Suprapubic skin (tissue), 4 donors: ENCODE measurements at regions not wholly inside any gene's neighbourhood (a gene's known extent, or its start where the extent isn't known, plus 50 kb on each side); places are given as distances from the start of the nearest gene placed in this dataset.
"Not testable (repeated sequence)": the region's sequence is repeated elsewhere in the genome, so short reads cannot be mapped to it uniquely, and the experiment has no call there.

Experiments used
- DNase-seq, 2 donors: peaks; one replicate each; pipeline ENCODE4 v3.0.0-alpha.2; 2019; ENCODE audit warnings: low spot score in 2 of 2
- H3K27ac ChIP-seq: fragments of 200-600 bp; sonication (generic); one replicate; pipeline ENCODE4 v1.5.1; 2019
- H3K27me3 ChIP-seq: fragments of 200-600 bp; sonication (generic); one replicate; pipeline ENCODE4 v1.5.1; 2019
- H3K36me3 ChIP-seq: fragments of 200-600 bp; sonication (generic); one replicate; pipeline ENCODE4 v1.5.1; 2019
- H3K4me1 ChIP-seq: fragments of 200-600 bp; sonication (generic); one replicate; pipeline ENCODE4 v1.5.1; 2019
- H3K4me3 ChIP-seq: fragments of 200-600 bp; sonication (generic); one replicate; pipeline ENCODE4 v1.5.1; 2019; ENCODE audit warnings: mild to moderate bottlenecking
- H3K9me3 ChIP-seq: fragments of 200-600 bp; sonication (generic); one replicate; pipeline ENCODE4 v1.5.1; 2019
- CTCF ChIP-seq, 2 donors: fragments of 200-600 bp in 1 of 2; fragments of 450-650 bp in 1 of 2; sonication (generic) in 1 of 2; IDR thresholded peaks; one replicate each; pipeline ENCODE4 v1.5.1; 2016 to 2019; ENCODE audit warnings: antibody characterized with exemption in 2 of 2, mild to moderate bottlenecking in 1 of 2, moderate library complexity in 1 of 2
- EP300 ChIP-seq: sonication (generic); formaldehyde crosslinking; IDR thresholded peaks from one replicate; pipeline ENCODE4 v1.6.1; 2017; ENCODE audit warnings: antibody characterized with exemption
- POLR2A ChIP-seq, 2 donors: fragments of 450-650 bp; IDR thresholded peaks; one replicate each; pipeline ENCODE4 v1.6.1; 2017; ENCODE audit warnings: antibody characterized with exemption in 2 of 2, mild to moderate bottlenecking in 2 of 2, moderate library complexity in 2 of 2
- POLR2AphosphoS5 ChIP-seq, 3 donors: sonication (generic); formaldehyde crosslinking; IDR thresholded peaks; one replicate each; pipeline ENCODE4 v1.6.1; 2017; ENCODE audit warnings: antibody characterized with exemption in 3 of 3
- WGBS: methylation state at CpG from one replicate; pipeline ENCODE4 v1.1.5; 2018; 5-methylcytosine and 5-hydroxymethylcytosine counted together

- H3K36me3 ChIP-seq, result no peaks in the 10 kb centered on the region
- no peak overlapping the region for H3K4me3 ChIP-seq
- no peak overlapping the region for H3K27ac ChIP-seq
- WGBS, result 58% methylated on average over 3 of the region's 3 CpGs
- H3K9me3 ChIP-seq, result no peaks in the 10 kb centered on the region
- no peaks in the 10 kb centered on the region for H3K4me1 ChIP-seq
- TF ChIP-seq POLR2AphosphoS5 (IDR thresholded peaks at IDR 0.05), result no peak
- no peak for TF ChIP-seq CTCF (IDR thresholded peaks at IDR 0.05)
- TF ChIP-seq POLR2A (IDR thresholded peaks at IDR 0.05), result no peak
- no peak for TF ChIP-seq EP300
- no peak for DNase-seq
- peaks cover 2% of the 10 kb centered on the region for H3K27me3 ChIP-seq
Observed at GRCh38 chr7:104264285-104264684, 56.5 kb upstream of the ORC5 start.

- TF ChIP-seq POLR2A (IDR thresholded peaks at IDR 0.05) (no peak), CTCF (IDR thresholded peaks at IDR 0.05) (peak in 1 of 2 donors; percentile 19), EP300 (no peak), POLR2AphosphoS5 (IDR thresholded peaks at IDR 0.05) (no peak)
- Histone ChIP-seq H3K27me3 (peaks cover 5% of the 10 kb centered on the region), H3K27ac (no peak overlapping the region), H3K4me3 (no peak overlapping the region), H3K9me3 (no peaks in the 10 kb centered on the region), H3K4me1 (no peaks in the 10 kb centered on the region), H3K36me3 (no peaks in the 10 kb centered on the region)
- WGBS, result 55% methylated on average over 3 of the region's 3 CpGs
- DNase-seq, result no peak
Observed at GRCh38 chr7:104267701-104268368, 60.0 kb upstream of the ORC5 start.

GRCh38 chr7:104271948-104272347 lies 56.5 kb upstream of the LHFPL3 start:
- TF ChIP-seq EP300 (no peak), POLR2AphosphoS5 (IDR thresholded peaks at IDR 0.05) (no peak), POLR2A (IDR thresholded peaks at IDR 0.05) (no peak)
- H3K4me1 ChIP-seq, result no peaks in the 10 kb centered on the region
- H3K36me3 ChIP-seq, result no peaks in the 10 kb centered on the region
- H3K27ac ChIP-seq, result no peak overlapping the region
- H3K4me3 ChIP-seq, result no peak overlapping the region
- 66% methylated on average over 2 of the region's 2 CpGs for WGBS
- DNase-seq, result no peak
- H3K27me3 ChIP-seq, result peaks cover 5% of the 10 kb centered on the region
- H3K9me3 ChIP-seq, result no peaks in the 10 kb centered on the region

GRCh38 chr7:104272767-104273384 lies 55.5 kb upstream of the LHFPL3 start:
- TF ChIP-seq POLR2A (IDR thresholded peaks at IDR 0.05) (no peak), CTCF (IDR thresholded peaks at IDR 0.05) (peak in 1 of 2 donors; percentile 39), EP300 (no peak)
- DNase-seq, result no peak
- H3K4me1 ChIP-seq, result no peaks in the 10 kb centered on the region
- H3K27me3 ChIP-seq, result peaks cover 5% of the 10 kb centered on the region
- H3K36me3 ChIP-seq, result no peaks in the 10 kb centered on the region
- H3K9me3 ChIP-seq, result no peaks in the 10 kb centered on the region
- no peak overlapping the region for H3K27ac ChIP-seq
- WGBS, result 94% methylated on average over 5 of the region's 5 CpGs
- no peak overlapping the region for H3K4me3 ChIP-seq

DNA sequence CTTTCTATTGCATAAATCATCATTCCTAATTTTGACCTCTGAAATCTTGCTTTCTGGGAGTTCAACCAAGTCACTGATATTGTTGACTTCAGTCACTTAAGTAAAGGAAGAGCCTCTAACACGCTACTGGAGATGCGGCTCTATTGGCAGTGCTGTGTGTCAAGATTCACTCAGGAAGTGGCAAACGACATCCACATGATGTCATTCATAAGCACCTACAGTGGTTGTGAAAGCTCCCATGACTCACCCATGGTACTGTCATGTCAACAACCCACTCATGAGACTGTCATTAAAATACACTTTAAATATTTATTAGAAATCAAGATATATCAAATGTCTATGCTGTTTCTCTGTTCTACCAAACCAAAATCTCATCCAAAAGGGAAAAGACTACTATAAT lies 52.5 kb upstream of the LHFPL3 start:
- no peaks in the 10 kb centered on the region for H3K36me3 ChIP-seq
- no peak for DNase-seq
- no peak overlapping the region for H3K27ac ChIP-seq
- H3K4me3 ChIP-seq, result no peak overlapping the region
- no peaks in the 10 kb centered on the region for H3K9me3 ChIP-seq
- no peaks in the 10 kb centered on the region for H3K4me1 ChIP-seq
- no peaks in the 10 kb centered on the region for H3K27me3 ChIP-seq
- no peak for TF ChIP-seq CTCF (IDR thresholded peaks at IDR 0.05)
- no peak for TF ChIP-seq POLR2AphosphoS5 (IDR thresholded peaks at IDR 0.05)
- TF ChIP-seq POLR2A (IDR thresholded peaks at IDR 0.05), result no peak
- no peak for TF ChIP-seq EP300
- 69% methylated on average over 3 of the region's 3 CpGs for WGBS

DNA sequence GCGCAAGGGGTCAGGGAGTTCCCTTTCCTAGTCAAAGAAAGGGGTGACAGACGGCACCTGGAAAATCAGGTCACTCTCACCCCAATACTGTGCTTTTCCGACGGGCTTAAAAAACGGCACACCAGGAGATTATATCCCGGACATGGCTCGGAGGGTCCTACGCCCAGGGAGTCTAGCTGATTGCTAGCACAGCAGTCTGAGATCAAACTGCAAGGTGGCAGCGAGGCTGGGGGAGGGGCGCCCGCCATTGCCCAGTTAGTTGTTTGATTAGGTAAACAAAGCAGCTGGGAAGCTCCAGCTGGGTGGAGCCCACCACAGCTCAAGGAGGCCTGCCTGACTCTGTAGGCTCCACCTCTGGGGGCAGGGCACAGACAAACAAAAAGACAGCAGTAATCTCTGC lies 51.7 kb upstream of the LHFPL3 start:
- not testable (repeated sequence) for H3K4me3 ChIP-seq, DNase-seq, H3K36me3 ChIP-seq, H3K9me3 ChIP-seq, H3K27me3 ChIP-seq, H3K4me1 ChIP-seq, H3K27ac ChIP-seq
- WGBS, result 80% methylated on average over 10 of the region's 11 CpGs
